H9 (cell line): ENCODE measurements at regions not wholly inside any gene's neighbourhood (a gene's known extent, or its start where the extent isn't known, plus 50 kb on each side); places are given as distances from the start of the nearest gene placed in this dataset.

Experiments used
- DNase-seq: peaks from one replicate; pipeline ENCODE4 v3.0.0-alpha.2; 2017
- H2AFZ ChIP-seq: one replicate; pipeline ENCODE4 v1.6.1; 2013; ENCODE audit warnings: mild to moderate bottlenecking, low read length, control low read depth, moderate library complexity
- H2AK5ac ChIP-seq: 2 replicates; pipeline ENCODE4 v1.6.1; 2013; ENCODE audit warnings: low read length, control low read depth, mixed read lengths; ENCODE audit not compliant: insufficient read length
- H2BK120ac ChIP-seq: one replicate; pipeline ENCODE4 v1.6.1; 2013; ENCODE audit warnings: low read depth, mild to moderate bottlenecking, low read length, control low read depth, inconsistent platforms; ENCODE audit not compliant: poor library complexity, severe bottlenecking
- H2BK12ac ChIP-seq: 2 replicates; pipeline ENCODE4 v1.6.1; 2013; ENCODE audit warnings: low read length, control low read depth, mixed read lengths, low read depth; ENCODE audit not compliant: insufficient read length
- H2BK15ac ChIP-seq: 2 replicates; pipeline ENCODE4 v1.6.1; 2013; ENCODE audit warnings: low read depth, low read length, control low read depth
- H2BK20ac ChIP-seq: one replicate; pipeline ENCODE4 v1.6.1; 2013; ENCODE audit warnings: low read depth, mild to moderate bottlenecking, low read length, control low read depth, inconsistent platforms; ENCODE audit not compliant: poor library complexity, severe bottlenecking
- H2BK5ac ChIP-seq: 2 replicates; pipeline ENCODE4 v1.6.1; 2013; ENCODE audit warnings: low read length, control low read depth, mixed read lengths; ENCODE audit not compliant: insufficient read length
- H3K14ac ChIP-seq: 2 replicates; pipeline ENCODE4 v1.6.1; 2013; ENCODE audit warnings: low read length, control low read depth; ENCODE audit not compliant: insufficient read depth
- H3K18ac ChIP-seq: 2 replicates; pipeline ENCODE4 v1.6.1; 2013; ENCODE audit warnings: low read depth, mild to moderate bottlenecking, mixed read lengths, low read length, control low read depth; ENCODE audit not compliant: insufficient read length
- H3K23ac ChIP-seq: 2 replicates; pipeline ENCODE4 v1.6.1; 2013; ENCODE audit warnings: low read length, control low read depth, mixed read lengths, low read depth; ENCODE audit not compliant: insufficient read length
- H3K23me2 ChIP-seq: 2 replicates; pipeline ENCODE4 v1.6.1; 2013; ENCODE audit warnings: low read depth, mild to moderate bottlenecking, mixed read lengths, low read length, control low read depth; ENCODE audit not compliant: insufficient read length, poor library complexity, severe bottlenecking
- H3K27ac ChIP-seq: 2 replicates; pipeline ENCODE4 v1.5.1; 2013; ENCODE audit warnings: low read length, control low read depth, mixed read lengths, low read depth; ENCODE audit not compliant: insufficient read length
- H3K27me3 ChIP-seq: 2 replicates; pipeline ENCODE4 v1.6.1; 2013; ENCODE audit warnings: low read length, control low read depth, inconsistent platforms; ENCODE audit not compliant: insufficient read depth
- H3K4ac ChIP-seq: 2 replicates; pipeline ENCODE4 v1.6.1; 2013; ENCODE audit warnings: low read depth, mild to moderate bottlenecking, control low read depth, inconsistent platforms, low read length, moderate library complexity
- H3K4me1 ChIP-seq: 2 replicates; pipeline ENCODE4 v1.6.1; 2013; ENCODE audit warnings: low read length, control low read depth, inconsistent platforms; ENCODE audit not compliant: insufficient read depth
- H3K4me2 ChIP-seq: 2 replicates; pipeline ENCODE4 v1.6.1; 2013; ENCODE audit warnings: low read length, control low read depth, mixed read lengths; ENCODE audit not compliant: insufficient read length, insufficient read depth
- H3K56ac ChIP-seq: 2 replicates; pipeline ENCODE4 v1.6.1; 2013; ENCODE audit warnings: low read depth, mild to moderate bottlenecking, mixed read lengths, low read length, control low read depth; ENCODE audit not compliant: insufficient read length
- H3K79me1 ChIP-seq: 2 replicates; pipeline ENCODE4 v1.6.1; 2013; ENCODE audit warnings: low read depth, mild to moderate bottlenecking, moderate library complexity, low read length, control low read depth, inconsistent platforms; ENCODE audit not compliant: insufficient read depth, poor library complexity, severe bottlenecking
- H3K79me2 ChIP-seq: 2 replicates; pipeline ENCODE4 v1.6.1; 2013; ENCODE audit warnings: low read length, control low read depth, inconsistent platforms; ENCODE audit not compliant: insufficient read depth
- H3K9ac ChIP-seq: 2 replicates; pipeline ENCODE4 v1.6.1; 2013; ENCODE audit warnings: low read length, control low read depth, mixed read lengths; ENCODE audit not compliant: insufficient read length; ENCODE audit errors: extremely low read depth
- H3K9me3 ChIP-seq: one replicate; pipeline ENCODE4 v1.6.1; 2013; ENCODE audit warnings: low read depth, low read length, inconsistent platforms; ENCODE audit not compliant: control insufficient read depth
- H3T11ph ChIP-seq: one replicate; pipeline ENCODE4 v1.6.1; 2013; ENCODE audit warnings: mild to moderate bottlenecking, low read length, control low read depth, inconsistent platforms
- H4K20me1 ChIP-seq: one replicate; pipeline ENCODE4 v1.6.1; 2013; ENCODE audit not compliant: control insufficient read depth, insufficient read length, insufficient read depth
- H4K5ac ChIP-seq: 2 replicates; pipeline ENCODE4 v1.6.1; 2013; ENCODE audit warnings: low read depth, mild to moderate bottlenecking, mixed read lengths, low read length, control low read depth; ENCODE audit not compliant: insufficient read length
- H4K8ac ChIP-seq: replicated peaks from 2 replicates; pipeline ENCODE4 v1.6.1; 2013; ENCODE audit warnings: low read length, control low read depth, mixed read lengths, low read depth; ENCODE audit not compliant: insufficient read length
- H4K91ac ChIP-seq: 2 replicates; pipeline ENCODE4 v1.6.1; 2013; ENCODE audit warnings: low read depth, mild to moderate bottlenecking, moderate library complexity, mixed read lengths, low read length, control low read depth; ENCODE audit not compliant: insufficient read length
- H3K27ac Mint-ChIP-seq, 3 experiments: 2 replicates in 2 of 3; 3 replicates in 1 of 3; pipeline ENCODE4 v1.8.0; 2020 to 2021; ENCODE audit warnings: mixed read lengths in 3 of 3, mild to moderate bottlenecking in 1 of 3, moderate library complexity in 1 of 3
- H3K27me3 Mint-ChIP-seq: 2 replicates; pipeline ENCODE4 v1.8.0; 2021; ENCODE audit warnings: low read depth, mild to moderate bottlenecking, moderate library complexity, mixed read lengths
- H3K36me3 Mint-ChIP-seq, 3 experiments: 2 replicates in 2 of 3; 3 replicates in 1 of 3; pipeline ENCODE4 v1.8.0; 2020 to 2021; ENCODE audit warnings: low read depth in 3 of 3, mixed read lengths in 3 of 3; ENCODE audit not compliant: insufficient read depth in 1 of 3
- H3K4me1 Mint-ChIP-seq, 2 experiments: 2 replicates each; pipeline ENCODE4 v1.8.0; 2020; ENCODE audit warnings: mixed read lengths in 2 of 2
- H3K4me3 Mint-ChIP-seq, 2 experiments: 2 replicates in 1 of 2; 3 replicates in 1 of 2; pipeline ENCODE4 v1.8.0; 2020 to 2021; ENCODE audit warnings: mild to moderate bottlenecking in 2 of 2, mixed read lengths in 2 of 2, moderate library complexity in 1 of 2
- H3K9me3 Mint-ChIP-seq, 2 experiments: 2 replicates in 1 of 2; 3 replicates in 1 of 2; pipeline ENCODE4 v1.8.0; 2020; ENCODE audit warnings: mild to moderate bottlenecking in 2 of 2, mixed read lengths in 2 of 2, moderate library complexity in 1 of 2
- whole genome bisulfite sequencing: extraction: QIAGEN DNeasy Blood & Tissue Kit; methylation state at CpG from one replicate; pipeline ENCODE4 v1.1.7; 2013; ENCODE audit warnings: missing lambda C conversion rate, low lambda C conversion rate, mixed read lengths; ENCODE audit not compliant: insufficient read length; ENCODE audit errors: extremely low coverage; 5-methylcytosine and 5-hydroxymethylcytosine counted together
- TF ChIP-seq, protein P1 (sequence below): fragments of 200-600 bp; sonication (generic); conservative IDR thresholded peaks from 3 replicates; pipeline ENCODE4 v1.8.0; 2021; ENCODE audit warnings: antibody characterized with exemption, mild to moderate bottlenecking

DNA sequence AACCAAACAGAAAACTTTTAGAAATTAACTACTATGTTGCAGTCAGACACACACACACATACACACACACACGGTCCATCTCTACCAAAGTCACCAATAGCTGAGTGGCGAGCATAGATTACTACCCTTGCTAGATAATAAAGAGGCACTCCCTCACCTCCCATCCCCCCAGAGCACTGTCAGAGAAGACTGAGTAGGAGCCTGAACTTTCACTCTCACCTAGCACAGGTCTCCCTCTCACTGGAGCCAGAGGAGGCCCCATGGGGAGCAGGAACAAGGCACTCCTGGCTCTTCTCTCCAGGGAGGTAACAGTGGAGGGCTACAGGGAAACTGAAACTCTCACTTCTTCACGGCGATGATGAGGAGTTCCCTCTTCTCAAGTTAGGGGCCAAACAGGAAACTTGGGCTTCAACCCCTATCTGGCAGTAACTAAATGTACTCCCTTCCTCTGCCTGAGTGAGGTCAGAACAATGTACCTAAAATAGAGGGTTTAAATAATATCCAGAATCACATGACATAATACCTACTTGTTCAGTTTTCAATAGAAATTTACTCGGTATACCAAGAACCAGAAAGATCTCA is 975.3 kb upstream of the GBE1 start:
- no peak overlapping the region for H3K9ac ChIP-seq
- H3K23me2 ChIP-seq: no peaks in the 10 kb centered on the region
- Mint-ChIP-seq H3K9me3 (no peaks in the 10 kb centered on the region), H3K27me3 (no peaks in the 10 kb centered on the region), H3K36me3 (no peaks in the 10 kb centered on the region), H3K27ac (no peak overlapping the region; a peak in 1 of 7 replicates), H3K4me3 (no peak overlapping the region), H3K4me1 (peaks cover 17 to 19% of the 10 kb centered on the region in 2 experiments)
- no peak overlapping the region for H3K14ac ChIP-seq
- H3K27me3 ChIP-seq: no peaks in the 10 kb centered on the region
- H3K79me1 ChIP-seq: no peaks in the 10 kb centered on the region
- H3K18ac ChIP-seq: no peak overlapping the region
- no peaks in the 10 kb centered on the region for H4K20me1 ChIP-seq
- no peaks in the 10 kb centered on the region for H3K4me1 ChIP-seq
- no peak overlapping the region for H3K4me2 ChIP-seq
- H3K4ac ChIP-seq: no peak overlapping the region
- H4K5ac ChIP-seq: no peak overlapping the region
- H2AK5ac ChIP-seq: no peak overlapping the region
- H4K91ac ChIP-seq: no peak overlapping the region
- H2BK120ac ChIP-seq: no peak overlapping the region
- TF ChIP-seq, protein P1, sequence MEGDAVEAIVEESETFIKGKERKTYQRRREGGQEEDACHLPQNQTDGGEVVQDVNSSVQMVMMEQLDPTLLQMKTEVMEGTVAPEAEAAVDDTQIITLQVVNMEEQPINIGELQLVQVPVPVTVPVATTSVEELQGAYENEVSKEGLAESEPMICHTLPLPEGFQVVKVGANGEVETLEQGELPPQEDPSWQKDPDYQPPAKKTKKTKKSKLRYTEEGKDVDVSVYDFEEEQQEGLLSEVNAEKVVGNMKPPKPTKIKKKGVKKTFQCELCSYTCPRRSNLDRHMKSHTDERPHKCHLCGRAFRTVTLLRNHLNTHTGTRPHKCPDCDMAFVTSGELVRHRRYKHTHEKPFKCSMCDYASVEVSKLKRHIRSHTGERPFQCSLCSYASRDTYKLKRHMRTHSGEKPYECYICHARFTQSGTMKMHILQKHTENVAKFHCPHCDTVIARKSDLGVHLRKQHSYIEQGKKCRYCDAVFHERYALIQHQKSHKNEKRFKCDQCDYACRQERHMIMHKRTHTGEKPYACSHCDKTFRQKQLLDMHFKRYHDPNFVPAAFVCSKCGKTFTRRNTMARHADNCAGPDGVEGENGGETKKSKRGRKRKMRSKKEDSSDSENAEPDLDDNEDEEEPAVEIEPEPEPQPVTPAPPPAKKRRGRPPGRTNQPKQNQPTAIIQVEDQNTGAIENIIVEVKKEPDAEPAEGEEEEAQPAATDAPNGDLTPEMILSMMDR: no peak
- WGBS: no CpG with 5 or more reads among the region's 5 CpGs
- H3T11ph ChIP-seq: no peak overlapping the region
- no peak overlapping the region for H2BK20ac ChIP-seq
- no peak overlapping the region for H2BK5ac ChIP-seq
- H3K27ac ChIP-seq: no peak overlapping the region
- no peak overlapping the region for H2BK12ac ChIP-seq
- DNase-seq: peak; percentile 25
- peak overlapping the region; percentile 68 for H2AFZ ChIP-seq
- H3K56ac ChIP-seq: no peak overlapping the region
- H4K8ac ChIP-seq: no peak overlapping the region
- no peak overlapping the region for H2BK15ac ChIP-seq
- H3K79me2 ChIP-seq: no peaks in the 10 kb centered on the region
- no peak overlapping the region for H3K23ac ChIP-seq
- H3K9me3 ChIP-seq: no peaks in the 10 kb centered on the region
